Ovary (tissue), 7 donors: ENCODE measurements at regions not wholly inside any gene's neighbourhood (a gene's known extent, or its start where the extent isn't known, plus 50 kb on each side); places are given as distances from the start of the nearest gene placed in this dataset.

Source experiments
- DNase-seq, 5 donors: peaks; one replicate each; pipeline ENCODE4 v3.0.0-alpha.2; 2019 to 2020
- H3K27ac ChIP-seq, 2 donors: fragments of 200-600 bp; one replicate each; pipeline versions ENCODE4 v1.5.1 to v1.8.0; 2019 to 2022
- H3K27me3 ChIP-seq: fragments of 200-600 bp; one replicate; pipeline ENCODE4 v1.8.0; 2022
- H3K36me3 ChIP-seq: fragments of 200-600 bp; sonication (generic); one replicate; pipeline ENCODE4 v1.5.1; 2019
- H3K4me1 ChIP-seq: one replicate; pipeline ENCODE4 v1.8.1; 2013; ENCODE audit warnings: mild to moderate bottlenecking, moderate library complexity; ENCODE audit not compliant: insufficient read depth
- H3K4me3 ChIP-seq: fragments of 200-600 bp; sonication (generic); one replicate; pipeline ENCODE4 v1.5.1; 2017
- H3K9me3 ChIP-seq, 2 donors: fragments of 200-600 bp in 1 of 2; sonication (generic) in 1 of 2; one replicate each; pipeline versions ENCODE4 v1.5.1 to v1.8.1; 2013 to 2019; ENCODE audit warnings: mild to moderate bottlenecking in 1 of 2, moderate library complexity in 1 of 2
- EP300 ChIP-seq: sonication (generic); formaldehyde crosslinking; IDR thresholded peaks from one replicate; pipeline ENCODE4 v1.6.1; 2017; ENCODE audit warnings: antibody characterized with exemption
- POLR2A ChIP-seq: fragments of 450-650 bp; IDR thresholded peaks from one replicate; pipeline ENCODE4 v1.6.1; 2017; ENCODE audit warnings: antibody characterized with exemption, mild to moderate bottlenecking, moderate library complexity
- WGBS, 3 donors: extraction: QIAGEN DNeasy Blood & Tissue Kit in 1 of 3; methylation state at CpG; one replicate each; pipeline versions ENCODE4 v1.1.5 to v1.1.7; 2013 to 2017; 5-methylcytosine and 5-hydroxymethylcytosine counted together
- intact Hi-C, 4 donors: fragments of 100-400 bp; cut with DNase I; formaldehyde crosslinking; loops; one replicate each; pipeline versions ENCODE4 v1.11.0 to v1.15.1; 2022 to 2023
- TF ChIP-seq, protein P1 (sequence below), 3 donors: fragments of 450-650 bp in 2 of 3; fragments of 200-600 bp in 1 of 3; IDR thresholded peaks; one replicate each; pipeline versions ENCODE4 v1.5.1 to v1.8.0; 2016 to 2022; ENCODE audit warnings: antibody characterized with exemption in 3 of 3, mild to moderate bottlenecking in 1 of 3
- donor health status: DM: no; HTN: no; CAD: no; lungs with moderate emphysema.
- donor health status: DM: no; HTN: no; CAD: no.
- donor health status: Bipolar disorder and iron deficiency.
- donor health status: DM: no; HTN: no; CAD: no.
- donor health status: DM: yes; HTN: yes; CAD: no.

DNA sequence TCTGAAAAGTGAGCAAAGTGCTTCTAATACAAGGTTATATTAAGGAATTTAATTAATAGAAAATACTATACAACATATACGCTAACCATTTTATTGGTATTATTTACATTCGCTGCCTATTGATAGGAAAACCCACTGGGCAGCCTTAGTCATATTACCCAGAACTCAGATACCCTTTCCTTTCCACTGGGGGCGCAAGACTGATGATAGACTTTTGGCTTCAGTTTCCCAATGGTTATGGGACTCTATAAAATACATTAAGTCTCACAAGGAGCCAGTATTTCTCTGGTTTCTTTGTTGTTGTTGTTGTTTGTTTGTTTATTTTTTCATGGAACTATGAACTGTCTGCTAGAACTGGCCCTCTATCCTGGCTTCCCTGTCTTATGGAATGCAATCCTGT is 471.1 kb upstream of the KIRREL3 start:
- Histone ChIP-seq H3K27me3 (no peaks in the 10 kb centered on the region), H3K4me1 (no peaks in the 10 kb centered on the region), H3K9me3 (no peaks in the 10 kb centered on the region), H3K4me3 (no peak overlapping the region), H3K36me3 (no peaks in the 10 kb centered on the region), H3K27ac (no peak overlapping the region)
- 90 to 94% (median 93%) methylated on average over 3 of the region's 3 CpGs for WGBS, 3 donors
- intact Hi-C loops, result no loop called here
- DNase-seq, result no peak
- TF ChIP-seq EP300 (no peak), POLR2A (no peak)
- TF ChIP-seq, protein P1, sequence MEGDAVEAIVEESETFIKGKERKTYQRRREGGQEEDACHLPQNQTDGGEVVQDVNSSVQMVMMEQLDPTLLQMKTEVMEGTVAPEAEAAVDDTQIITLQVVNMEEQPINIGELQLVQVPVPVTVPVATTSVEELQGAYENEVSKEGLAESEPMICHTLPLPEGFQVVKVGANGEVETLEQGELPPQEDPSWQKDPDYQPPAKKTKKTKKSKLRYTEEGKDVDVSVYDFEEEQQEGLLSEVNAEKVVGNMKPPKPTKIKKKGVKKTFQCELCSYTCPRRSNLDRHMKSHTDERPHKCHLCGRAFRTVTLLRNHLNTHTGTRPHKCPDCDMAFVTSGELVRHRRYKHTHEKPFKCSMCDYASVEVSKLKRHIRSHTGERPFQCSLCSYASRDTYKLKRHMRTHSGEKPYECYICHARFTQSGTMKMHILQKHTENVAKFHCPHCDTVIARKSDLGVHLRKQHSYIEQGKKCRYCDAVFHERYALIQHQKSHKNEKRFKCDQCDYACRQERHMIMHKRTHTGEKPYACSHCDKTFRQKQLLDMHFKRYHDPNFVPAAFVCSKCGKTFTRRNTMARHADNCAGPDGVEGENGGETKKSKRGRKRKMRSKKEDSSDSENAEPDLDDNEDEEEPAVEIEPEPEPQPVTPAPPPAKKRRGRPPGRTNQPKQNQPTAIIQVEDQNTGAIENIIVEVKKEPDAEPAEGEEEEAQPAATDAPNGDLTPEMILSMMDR (IDR thresholded peaks at IDR 0.05), result no peak

DNA sequence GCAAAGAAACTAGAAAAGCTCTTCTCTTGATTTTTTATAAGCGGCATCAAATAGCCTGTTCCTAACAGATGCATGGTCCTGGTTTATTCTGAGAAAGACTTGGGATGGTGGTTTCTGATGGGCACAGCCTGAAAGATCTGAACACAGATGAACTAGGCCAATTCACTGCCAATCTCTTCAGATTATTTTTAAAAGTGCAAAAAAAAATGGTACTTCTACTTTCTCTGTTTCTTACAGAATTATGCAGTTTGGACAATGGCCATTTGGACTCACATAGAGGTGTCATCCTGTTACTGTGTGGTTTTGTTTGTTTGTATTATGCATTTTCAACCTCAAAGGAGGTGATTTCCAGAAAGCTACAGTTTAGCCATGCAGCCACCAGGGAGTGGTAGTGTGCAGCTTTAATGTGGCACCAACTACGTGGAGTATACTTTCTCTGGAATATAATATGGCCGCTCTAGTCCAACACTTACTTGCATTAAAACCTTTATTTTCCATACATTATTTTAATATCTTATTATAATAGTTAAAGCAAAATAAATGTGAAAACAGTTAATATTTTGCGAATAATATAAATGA is 469.8 kb upstream of the KIRREL3 start:
- H3K4me3 ChIP-seq, result no peak overlapping the region
- intact Hi-C loops, result no loop called here
- no peaks in the 10 kb centered on the region for H3K36me3 ChIP-seq
- no peak overlapping the region for H3K27ac ChIP-seq
- H3K9me3 ChIP-seq, result no peaks in the 10 kb centered on the region
- no peaks in the 10 kb centered on the region for H3K4me1 ChIP-seq
- 77 to 86% (median 82%) methylated on average over 4 of the region's 4 CpGs for WGBS, 3 donors
- no peaks in the 10 kb centered on the region for H3K27me3 ChIP-seq
- DNase-seq, result no peak
- TF ChIP-seq, protein P1 (IDR thresholded peaks at IDR 0.05), result no peak
- TF ChIP-seq EP300 (no peak), POLR2A (no peak)

DNA sequence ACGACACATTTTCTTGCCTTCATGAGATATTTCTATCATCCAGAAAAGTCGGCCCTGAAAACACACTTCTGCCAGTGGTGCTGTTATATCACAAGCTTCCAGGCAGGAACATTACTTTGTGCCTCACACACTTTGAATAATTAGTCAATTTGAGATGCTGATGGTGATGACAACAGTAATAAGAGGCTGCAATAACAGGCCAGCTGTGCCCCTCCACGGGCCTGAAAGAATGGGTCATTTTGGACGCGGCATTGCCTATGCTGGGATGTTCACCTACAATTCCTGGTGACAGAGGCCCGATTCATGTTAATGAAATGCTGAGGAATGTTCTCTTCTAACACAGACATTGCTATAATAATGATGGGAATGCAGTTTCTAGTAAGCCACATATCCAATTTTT is 463.8 kb upstream of the KIRREL3 start:
- no peak overlapping the region for H3K27ac ChIP-seq
- H3K4me1 ChIP-seq, result no peaks in the 10 kb centered on the region
- intact Hi-C loops, result no loop called here
- no peaks in the 10 kb centered on the region for H3K36me3 ChIP-seq
- no peaks in the 10 kb centered on the region for H3K27me3 ChIP-seq
- H3K4me3 ChIP-seq, result no peak overlapping the region
- WGBS, 3 donors, result 75 to 90% (median 79%) methylated on average over 6 of the region's 6 CpGs
- TF ChIP-seq, protein P1 (IDR thresholded peaks at IDR 0.05), result no peak
- TF ChIP-seq POLR2A, result no peak
- TF ChIP-seq EP300, result no peak
- no peak for DNase-seq
- H3K9me3 ChIP-seq, result no peaks in the 10 kb centered on the region

DNA sequence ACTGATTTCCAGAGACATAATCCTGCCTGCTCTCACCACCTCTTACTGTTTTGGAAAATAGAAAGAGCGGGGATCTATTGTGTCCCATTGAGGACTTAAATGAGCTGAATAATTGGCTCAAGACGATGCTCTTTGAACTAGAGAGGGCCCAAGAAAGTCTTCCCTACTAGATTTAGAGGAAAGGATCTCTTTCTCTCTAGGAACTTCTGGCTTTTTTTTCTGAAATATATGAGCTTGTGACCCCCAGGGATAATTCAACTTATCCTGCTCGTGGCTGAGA is 461.4 kb upstream of the KIRREL3 start:
- WGBS, 3 donors, result 84 to 86% (median 86%) methylated on average over 3 of the region's 3 CpGs
- Histone ChIP-seq H3K27ac (no peak overlapping the region), H3K4me3 (no peak overlapping the region), H3K4me1 (no peaks in the 10 kb centered on the region), H3K36me3 (no peaks in the 10 kb centered on the region), H3K9me3 (no peaks in the 10 kb centered on the region), H3K27me3 (no peaks in the 10 kb centered on the region)
- intact Hi-C loops, result no loop called here
- no peak for DNase-seq
- TF ChIP-seq, protein P1 (IDR thresholded peaks at IDR 0.05), result no peak
- TF ChIP-seq EP300, result no peak
- TF ChIP-seq POLR2A, result no peak
